ENCODE measurements at regions not wholly inside any gene's neighbourhood (a gene's known extent, or its start where the extent isn't known, plus 50 kb on each side); places are given as distances from the start of the nearest gene placed in this dataset.

GRCh38 chr9:88044200-88044599 lies 69.9 kb upstream of the CDK20 start:
- TF ChIP-seq POLR2A (IDR thresholded peaks at IDR 0.05; ENCODE audit: control extremely low read depth in 1 of 2, low read depth in 2 of 2, low read length in 2 of 2) (no peak), EZH2 (IDR thresholded peaks at IDR 0.05; ENCODE audit: low read depth, low read length, severe bottlenecking) (no peak), CTCF (IDR thresholded peaks at IDR 0.05; ENCODE audit: control extremely low read depth in 1 of 3, insufficient read depth in 1 of 3, low read depth in 1 of 3, low read length in 3 of 3) (no peak), BRCA1 (IDR thresholded peaks at IDR 0.05; ENCODE audit: low read depth, low read length) (no peak), POLR2AphosphoS5 (IDR thresholded peaks at IDR 0.05; ENCODE audit: low read depth, low read length) (no peak), CEBPB (IDR thresholded peaks at IDR 0.05; ENCODE audit: low read depth, low read length) (no peak), ZNF274 (IDR thresholded peaks at IDR 0.05; ENCODE audit: borderline replicate concordance, extremely low read depth, low read length) (no peak)
